ENCODE measurements at regions not wholly inside any gene's neighbourhood (a gene's known extent, or its start where the extent isn't known, plus 50 kb on each side); places are given as distances from the start of the nearest gene placed in this dataset.

GRCh38 chr4:123259676-123260646 is 136.6 kb upstream of the SPRY1 start:
- DNase-seq (ENCODE audit: low read depth) = peak; percentile 33

- DNase-seq (ENCODE audit: low read depth) = no peak
Observed at GRCh38 chr4:123260653-123261052, 135.9 kb upstream of the SPRY1 start.

DNA sequence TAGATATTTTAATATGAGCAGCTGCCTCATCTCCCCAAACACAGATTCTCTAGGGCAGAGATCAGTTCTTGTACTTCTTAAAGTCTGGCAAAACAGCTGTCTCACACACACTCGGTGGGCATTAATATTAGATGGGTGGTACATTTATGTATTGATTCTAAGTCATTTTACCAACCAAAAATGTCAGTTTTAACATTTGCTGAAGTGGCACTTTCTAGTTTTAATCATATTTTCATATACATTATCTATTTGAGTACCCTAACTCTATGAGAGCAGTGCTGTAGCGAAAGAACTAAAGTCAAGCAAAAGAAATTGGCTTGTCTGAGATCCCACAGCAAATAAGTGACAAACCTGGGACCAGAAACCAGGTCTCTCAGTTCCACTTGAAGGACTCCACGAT is 134.5 kb upstream of the SPRY1 start:
- DNase-seq (ENCODE audit: low read depth) = no peak

- no peak for DNase-seq (ENCODE audit: low read depth)
Observed at GRCh38 chr4:123265443-123265842, 131.2 kb upstream of the SPRY1 start.

DNA sequence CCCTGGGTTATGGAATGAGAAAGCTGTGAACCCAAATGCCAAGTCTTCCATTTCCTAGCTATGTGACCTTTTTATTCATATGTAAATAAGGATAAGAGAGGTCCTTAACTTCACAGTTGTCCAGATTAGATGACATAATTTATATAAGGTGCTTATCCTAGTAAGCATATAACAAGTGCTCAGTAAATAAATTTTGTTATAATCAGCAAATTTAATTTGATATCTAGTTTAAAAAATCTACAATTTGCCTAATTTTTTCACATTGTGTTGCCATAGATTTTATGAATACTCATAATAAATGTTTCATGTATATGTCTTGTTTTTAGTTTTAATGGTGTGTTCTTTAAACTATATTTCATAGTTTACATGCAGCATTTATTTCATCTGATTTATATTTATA is 130.4 kb upstream of the SPRY1 start:
- no peak for DNase-seq (ENCODE audit: low read depth)

- no peak for DNase-seq (ENCODE audit: low read depth)
Observed at GRCh38 chr4:123278755-123279154, 117.8 kb upstream of the SPRY1 start.

GRCh38 chr4:123283371-123283895 is 113.2 kb upstream of the SPRY1 start:
- no peak for DNase-seq (ENCODE audit: low read depth)

- peak; percentile 17 for DNase-seq (ENCODE audit: low read depth)
Observed at GRCh38 chr4:123284168-123284567, 112.4 kb upstream of the SPRY1 start.

GRCh38 chr4:123286903-123287466 is 109.6 kb upstream of the SPRY1 start:
- no peak for DNase-seq (ENCODE audit: low read depth)

GRCh38 chr4:123288309-123289025 is 108.1 kb upstream of the SPRY1 start:
- DNase-seq (ENCODE audit: low read depth) = no peak

DNA sequence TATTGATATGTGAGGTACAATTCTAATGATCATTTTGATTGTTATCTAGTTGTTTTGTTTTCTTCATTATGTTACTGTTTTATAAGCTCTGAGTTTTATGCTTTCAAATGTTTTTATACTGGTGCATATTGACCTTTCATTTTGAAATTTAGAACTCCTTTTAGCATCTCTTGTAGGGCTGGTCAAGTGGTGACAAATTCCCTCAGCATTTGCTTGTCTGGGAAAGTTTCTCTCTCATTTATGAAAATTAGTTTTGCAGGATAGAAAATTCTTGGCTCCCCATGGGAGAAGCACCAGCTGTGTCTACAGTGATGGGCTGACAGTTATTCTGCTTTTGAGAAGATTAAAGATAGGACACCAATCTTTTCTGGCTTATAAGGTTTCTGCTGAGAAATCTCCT is 105.3 kb upstream of the SPRY1 start:
- DNase-seq (ENCODE audit: low read depth) = peak; percentile 17

- no peak for DNase-seq (ENCODE audit: low read depth)
Observed at GRCh38 chr4:123297836-123298235, 98.8 kb upstream of the SPRY1 start.

GRCh38 chr4:123298261-123298660 is 98.3 kb upstream of the SPRY1 start:
- DNase-seq (ENCODE audit: low read depth) = no peak

GRCh38 chr4:123298801-123299200 is 97.8 kb upstream of the SPRY1 start:
- peak; percentile 13 for DNase-seq (ENCODE audit: low read depth)

DNA sequence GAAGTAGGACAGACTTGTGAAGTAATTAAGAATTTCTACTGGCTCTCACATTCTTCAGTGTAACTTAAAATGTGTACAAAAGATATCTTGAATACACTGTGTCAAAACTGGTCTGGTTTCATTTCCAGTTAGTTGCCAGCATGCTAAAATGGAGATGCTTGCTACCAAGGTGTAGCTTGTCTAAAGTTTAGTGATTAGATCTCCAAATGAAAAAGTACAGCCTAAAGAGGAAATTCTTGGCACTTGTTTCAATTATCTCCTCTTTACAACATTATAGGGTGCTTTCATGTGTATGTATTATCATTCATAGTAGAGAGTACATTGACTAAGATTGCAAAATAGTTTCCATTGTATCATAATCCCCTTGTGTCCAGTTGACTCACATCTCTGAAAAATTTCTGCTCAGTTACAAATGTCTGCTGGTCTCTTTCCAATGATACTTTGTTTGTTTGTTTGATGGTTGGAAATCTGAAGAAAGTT is 97.3 kb upstream of the SPRY1 start:
- DNase-seq (ENCODE audit: low read depth) = peak; percentile 48

GRCh38 chr4:123300222-123301039 is 96.2 kb upstream of the SPRY1 start:
- DNase-seq (ENCODE audit: low read depth) = no peak

DNA sequence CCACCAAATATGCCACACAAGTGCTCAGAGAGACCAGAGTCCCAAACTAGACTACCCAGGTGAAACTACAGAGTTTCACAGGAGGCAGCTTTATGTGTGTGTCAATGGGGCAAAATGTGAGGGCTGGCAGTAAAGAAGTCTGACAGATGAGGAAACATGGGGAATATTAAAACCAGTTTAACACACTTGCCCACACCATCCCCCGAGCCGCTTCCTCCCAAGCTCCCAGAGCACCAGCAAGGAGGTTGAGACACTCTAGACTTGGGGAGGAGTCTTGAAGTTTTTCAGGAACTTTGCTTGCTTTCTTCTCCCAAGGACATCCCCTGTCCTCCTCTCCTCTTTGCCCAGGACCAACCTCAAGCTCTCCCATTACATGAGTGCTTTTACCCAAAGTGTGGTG is 94.7 kb upstream of the SPRY1 start:
- DNase-seq (ENCODE audit: low read depth) = no peak

DNA sequence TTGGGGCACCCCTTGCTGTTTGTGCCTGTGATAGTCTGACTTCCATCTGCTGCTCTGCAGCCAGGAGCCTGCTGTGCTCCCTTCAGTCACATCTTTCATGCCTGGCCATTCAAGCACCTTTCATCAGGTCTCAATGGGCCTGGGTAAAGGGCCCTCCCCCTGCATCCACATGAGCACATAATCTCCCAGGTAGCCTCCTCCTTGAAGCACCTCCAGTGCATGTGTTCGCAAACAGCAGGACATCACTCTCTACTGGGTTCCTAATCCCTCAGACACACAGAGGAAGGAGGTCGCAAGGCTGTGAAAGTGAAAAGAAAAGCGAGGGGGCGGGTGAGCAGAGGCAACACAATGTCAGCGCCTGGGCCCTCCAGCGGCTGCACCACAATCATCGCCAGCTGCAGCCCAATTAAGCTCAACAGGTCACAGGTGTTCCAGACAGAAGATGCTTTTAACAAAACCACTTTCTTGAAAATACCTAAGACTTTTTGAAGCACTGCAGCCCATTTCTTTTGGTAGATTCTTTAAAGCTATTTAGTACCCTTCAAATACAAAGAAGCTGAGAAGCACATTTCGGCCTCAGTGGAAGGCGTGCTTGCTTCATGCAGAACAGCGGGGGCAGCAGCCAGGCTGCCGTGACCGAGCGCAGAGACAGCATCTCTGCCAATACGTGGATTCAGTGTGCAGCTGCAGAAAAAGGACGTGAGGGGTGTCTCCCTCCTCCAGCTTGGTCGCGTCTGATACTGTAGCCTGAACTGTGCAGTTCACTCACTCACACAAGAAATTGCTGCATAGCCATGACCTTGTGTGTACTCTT is 92.2 kb upstream of the SPRY1 start:
- DNase-seq (ENCODE audit: low read depth) = no peak

DNA sequence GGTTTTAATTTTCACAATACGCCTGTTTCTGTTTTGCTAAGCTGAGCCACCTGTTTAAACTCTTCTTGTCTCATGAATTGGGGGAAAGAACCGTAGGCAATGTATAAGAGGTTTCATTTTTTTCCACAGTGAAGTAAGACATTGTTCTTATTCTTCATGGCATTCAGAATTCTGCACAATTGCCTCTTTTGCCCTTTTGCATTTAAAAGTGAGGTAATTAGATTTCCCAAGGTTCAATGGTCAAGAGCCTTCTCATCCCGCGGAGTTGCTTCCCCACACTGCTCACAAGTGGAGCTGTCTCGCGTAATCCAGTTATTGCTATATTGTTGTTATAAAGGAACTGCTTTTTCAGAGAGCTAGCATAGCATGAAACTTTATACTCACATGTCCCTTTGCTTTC is 90.9 kb upstream of the SPRY1 start:
- no peak for DNase-seq (ENCODE audit: low read depth)

DNA sequence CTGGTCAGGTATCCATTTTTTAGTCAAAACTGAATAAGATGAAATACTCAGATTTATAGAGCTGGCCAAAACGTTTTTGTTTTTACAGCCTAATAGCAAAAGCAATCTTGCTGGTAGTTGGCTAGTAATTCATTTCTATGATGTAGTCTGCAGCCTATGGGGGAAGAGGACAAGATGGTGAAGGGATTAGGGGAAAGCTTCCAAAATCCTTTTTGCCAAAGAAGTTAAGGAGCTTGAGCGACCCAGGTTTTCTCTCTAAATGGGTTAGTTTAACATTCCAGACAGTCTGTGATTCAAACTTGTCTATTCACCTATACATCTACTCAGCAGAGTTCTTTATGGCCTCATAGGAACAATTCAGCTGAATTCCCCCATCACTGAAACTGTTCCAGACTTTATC is 89.8 kb upstream of the SPRY1 start:
- DNase-seq (ENCODE audit: low read depth) = no peak
